ENCODE measurements at regions not wholly inside any gene's neighbourhood (a gene's known extent, or its start where the extent isn't known, plus 50 kb on each side); places are given as distances from the start of the nearest gene placed in this dataset.

- no peak for TF ChIP-seq CTCF (IDR thresholded peaks at IDR 0.05; ENCODE audit: poor library complexity)
- TF ChIP-seq EZH2 (IDR thresholded peaks at IDR 0.05; ENCODE audit: borderline replicate concordance) = no peak
These were observed 275.3 kb downstream of the TMX3 start for GRCh38 chr18:68439642-68440041.

Data from hepatocyte (in vitro differentiated cells).